HCT116 (cell line): ENCODE measurements at regions not wholly inside any gene's neighbourhood (a gene's known extent, or its start where the extent isn't known, plus 50 kb on each side); places are given as distances from the start of the nearest gene placed in this dataset.
"Not testable (repeated sequence)": the region's sequence is repeated elsewhere in the genome, so short reads cannot be mapped to it uniquely, and the experiment has no call there.

Experiments
- ATAC-seq: fragments of 200-7000 bp; cut with Tn5 transposase; 2 replicates; pipeline ENCODE4 v1.9.1; 2020; ENCODE audit warnings: mild to moderate bottlenecking, moderate library complexity
- BruUV-seq: library from RNA; stranded (reverse); fragments of 400-500 nt; replicated peaks from 2 replicates; lab custom pipeline; 2021; lab: Mats Ljungman, UMichigan
- CTCF ChIA-PET: fragments of 300-600 bp; sonication (Branson Sonifier 250); formaldehyde crosslinking; loops from one replicate; lab custom pipeline; 2021; ENCODE audit warnings: antibody characterized with exemption; lab: Charles Lee
- POLR2A ChIA-PET: fragments of 300-600, 350-600 bp; sonication (Branson Sonifier 250); formaldehyde crosslinking; loops from one replicate; lab custom pipeline; 2021; ENCODE audit warnings: antibody characterized with exemption; lab: Charles Lee
- RAD21 ChIA-PET, 2 experiments: fragments of 300-600 bp; sonication (Branson Sonifier 250); formaldehyde crosslinking; loops; one replicate each; lab custom pipeline; 2023; ENCODE audit warnings: low total read pairs in 2 of 2; ENCODE audit not compliant: uncharacterized antibody in 2 of 2, unreplicated experiment in 2 of 2, low non-redundant PET in 1 of 2; lab: Charles Lee
- DNase-seq: peaks from one replicate; pipeline ENCODE4 v3.0.0-alpha.2; 2010; ENCODE audit warnings: low read depth, low spot score
- H2AFZ ChIP-seq: fragments of 200-600 bp; shearing (Covaris generic), sonication (generic); 2 replicates; pipeline ENCODE4 v1.6.1; 2017; ENCODE audit warnings: low read depth, mixed run types, mixed read lengths, antibody characterized with exemption, low read length; ENCODE audit not compliant: poor library complexity, severe bottlenecking
- H3K27ac ChIP-seq: 2 replicates; pipeline ENCODE4 v1.5.1; 2012; ENCODE audit warnings: low read depth, low read length
- H3K27me3 ChIP-seq: fragments of 200-600 bp; sonication (generic); 2 replicates; pipeline ENCODE4 v1.6.1; 2016; ENCODE audit warnings: mixed run types, low read length, mixed read lengths; ENCODE audit not compliant: insufficient read depth
- H3K36me3 ChIP-seq, 2 experiments: fragments of 200-500 bp in 1 of 2; fragments of 200-600 bp in 1 of 2; sonication (Bioruptor generic) in 1 of 2; sonication (generic) in 1 of 2; 2 replicates each; pipeline versions ENCODE4 v1.5.1 to v1.6.1; 2014 to 2016; ENCODE audit warnings: low read length in 2 of 2, inconsistent platforms in 1 of 2, mixed read lengths in 1 of 2, mixed run types in 1 of 2; ENCODE audit not compliant: insufficient read depth in 2 of 2, control insufficient read depth in 1 of 2
- H3K4me1 ChIP-seq, 2 experiments: fragments of 200-600 bp in 1 of 2; sonication (generic) in 1 of 2; 2 replicates each; pipeline versions ENCODE4 v1.5.1 to v1.6.1; 2012 to 2017; ENCODE audit warnings: low read length in 2 of 2, inconsistent platforms in 1 of 2, mild to moderate bottlenecking in 1 of 2, mixed read lengths in 1 of 2, mixed run types in 1 of 2, moderate library complexity in 1 of 2; ENCODE audit not compliant: insufficient read depth in 2 of 2, control insufficient read depth in 1 of 2
- H3K4me2 ChIP-seq: fragments of 200-600 bp; sonication (generic); 2 replicates; pipeline ENCODE4 v1.6.1; 2017; ENCODE audit warnings: mixed run types, low read length, mixed read lengths
- H3K4me3 ChIP-seq, 2 experiments: fragments of 200-600 bp in 1 of 2; sonication (generic) in 1 of 2; replicated peaks in 1 of 2; 2 replicates each; pipeline ENCODE4 v1.5.1; 2011 to 2016; ENCODE audit warnings: low read length in 2 of 2, control low read depth in 1 of 2, low read depth in 1 of 2, mild to moderate bottlenecking in 1 of 2, mixed read lengths in 1 of 2, mixed run types in 1 of 2
- H3K79me2 ChIP-seq: fragments of 200-600 bp; sonication (generic); 2 replicates; pipeline ENCODE4 v1.6.1; 2017; ENCODE audit warnings: mild to moderate bottlenecking, mixed run types, low read length, moderate library complexity, mixed read lengths; ENCODE audit not compliant: insufficient read depth
- H3K9ac ChIP-seq: fragments of 200-600 bp; sonication (generic); 2 replicates; pipeline ENCODE4 v1.6.1; 2016; ENCODE audit warnings: low read length, mixed read lengths
- H3K9me2 ChIP-seq: fragments of 200-600 bp; sonication (generic), shearing (Covaris generic); 2 replicates; pipeline ENCODE4 v1.6.1; 2017; ENCODE audit warnings: mixed run types, mild to moderate bottlenecking, moderate library complexity; ENCODE audit not compliant: insufficient read depth
- H3K9me3 ChIP-seq, 2 experiments: fragments of 200-500 bp in 1 of 2; fragments of 200-600 bp in 1 of 2; sonication (Bioruptor generic) in 1 of 2; sonication (generic) in 1 of 2; 2 replicates each; pipeline ENCODE4 v1.6.1; 2014 to 2017; ENCODE audit warnings: low read length in 2 of 2, mixed read lengths in 2 of 2, inconsistent platforms in 1 of 2, low read depth in 1 of 2, mild to moderate bottlenecking in 1 of 2, mixed run types in 1 of 2, moderate library complexity in 1 of 2; ENCODE audit not compliant: control insufficient read depth in 1 of 2, insufficient read depth in 1 of 2
- H4K20me1 ChIP-seq: fragments of 200-600 bp; sonication (generic), shearing (Covaris generic); 2 replicates; pipeline ENCODE4 v1.6.1; 2017; ENCODE audit warnings: mixed run types, mild to moderate bottlenecking, moderate library complexity; ENCODE audit not compliant: insufficient read depth
- CBX3 ChIP-seq: IDR thresholded peaks from 2 replicates; pipeline ENCODE4 v1.6.1; 2012; ENCODE audit warnings: low read depth
- CTCF ChIP-seq, 3 experiments: fragments of 200-600 bp in 1 of 3; sonication (generic) in 1 of 3; IDR thresholded peaks in 2 of 3; conservative IDR thresholded peaks in 1 of 3; 2 replicates each; pipeline ENCODE4 v1.5.1; 2012 to 2017; ENCODE audit warnings: low read depth in 2 of 3, low read length in 2 of 3, antibody characterized with exemption in 1 of 3, borderline replicate concordance in 1 of 3, control low read depth in 1 of 3, mild to moderate bottlenecking in 1 of 3, mixed read lengths in 1 of 3, mixed run types in 1 of 3, moderate library complexity in 1 of 3; ENCODE audit not compliant: insufficient read depth in 1 of 3
- EGR1 ChIP-seq: IDR thresholded peaks from 2 replicates; pipeline ENCODE4 v1.6.1; 2012; ENCODE audit warnings: low read depth
- MAX ChIP-seq: IDR thresholded peaks from 2 replicates; pipeline ENCODE4 v1.6.1; 2012
- YY1 ChIP-seq: IDR thresholded peaks from 2 replicates; pipeline ENCODE4 v1.6.1; 2011; ENCODE audit warnings: low read length, low read depth, moderate library complexity, mild to moderate bottlenecking; ENCODE audit not compliant: insufficient replicate concordance; ENCODE audit errors: extremely low read depth
- ZBTB33 ChIP-seq: IDR thresholded peaks from 2 replicates; pipeline ENCODE4 v1.6.1; 2011; ENCODE audit warnings: mild to moderate bottlenecking, low read length, moderate library complexity; ENCODE audit not compliant: insufficient replicate concordance; ENCODE audit errors: extremely low read depth
- intact Hi-C: fragments of 100-400 bp; cut with micrococcal nuclease; formaldehyde crosslinking; loops from 2 replicates; pipeline ENCODE4 v1.10.0; 2022

GRCh38 chr9:102892025-102892424 is 103.1 kb upstream of the CYLC2 start (continued):
- TF ChIP-seq CTCF (IDR thresholded peaks at IDR 0.05 in 2 of 3, conservative IDR thresholded peaks at IDR 0.05 in 1 of 3; ENCODE audit: borderline replicate concordance in 1 of 3, insufficient read depth in 1 of 3, low read depth in 2 of 3, low read length in 2 of 3) (no peak), EGR1 (no peak), ZBTB33 (no peak), MAX (no peak), CBX3 (no peak), YY1 (no peak)
- TF ChIP-seq, all 23 proteins: peak for 0

- H2AFZ ChIP-seq, H3K36me3 ChIP-seq, H3K4me1 ChIP-seq, H3K9me2 ChIP-seq, CTCF ChIA-PET, H3K27me3 ChIP-seq, H3K9ac ChIP-seq, H3K79me2 ChIP-seq, H3K4me3 ChIP-seq, DNase-seq, ATAC-seq, RAD21 ChIA-PET, H3K4me2 ChIP-seq, H3K27ac ChIP-seq, POLR2A ChIA-PET, H3K9me3 ChIP-seq, intact Hi-C loops, BruUV-seq, H4K20me1 ChIP-seq: not testable (repeated sequence)
Observed at GRCh38 chr9:102888747-102889146, 106.4 kb upstream of the CYLC2 start.
